Sigmoid colon (tissue), 4 donors: ENCODE measurements at regions not wholly inside any gene's neighbourhood (a gene's known extent, or its start where the extent isn't known, plus 50 kb on each side); places are given as distances from the start of the nearest gene placed in this dataset.

ENCODE experiments used
- EP300 ChIP-seq, 4 donors: sonication (generic); formaldehyde crosslinking; IDR thresholded peaks; one replicate each; pipeline ENCODE4 v1.6.1; 2017; ENCODE audit warnings: antibody characterized with exemption in 4 of 4
- POLR2A ChIP-seq, 2 donors: fragments of 450-650 bp; IDR thresholded peaks; one replicate each; pipeline ENCODE4 v1.6.1; 2016; ENCODE audit warnings: antibody characterized with exemption in 2 of 2, mild to moderate bottlenecking in 2 of 2, moderate library complexity in 2 of 2
- POLR2AphosphoS5 ChIP-seq, 4 donors: sonication (generic); formaldehyde crosslinking; IDR thresholded peaks; one replicate each; pipeline ENCODE4 v1.6.1; 2017; ENCODE audit warnings: antibody characterized with exemption in 4 of 4
- TF ChIP-seq, protein P1 (sequence below), 4 experiments: fragments of 450-650 bp in 3 of 4; fragments of 200-600 bp in 1 of 4; IDR thresholded peaks; one replicate each; pipeline ENCODE4 v1.5.1; 2016 to 2019; ENCODE audit warnings: antibody characterized with exemption in 4 of 4, mild to moderate bottlenecking in 3 of 4, moderate library complexity in 2 of 4

DNA sequence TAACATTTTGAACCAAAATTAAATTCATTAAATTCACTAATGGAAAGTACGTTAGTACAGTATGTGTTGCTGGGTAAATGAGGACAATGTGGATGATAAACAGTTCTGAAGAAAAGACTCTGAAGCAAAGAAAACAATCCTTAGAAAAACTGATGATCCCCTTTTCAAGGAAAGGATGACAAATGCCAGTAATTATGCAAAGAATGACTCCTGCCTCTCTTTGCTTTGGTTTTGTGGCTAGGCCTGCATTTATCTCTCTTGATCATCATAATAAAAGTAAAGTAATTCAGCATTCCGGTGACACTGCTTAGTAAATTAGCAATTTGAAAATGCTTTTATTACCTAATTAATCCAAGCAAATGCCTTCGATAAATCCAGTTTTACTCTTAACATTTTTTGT, 652.2 kb upstream of the DIPK2B start:
- TF ChIP-seq, protein P1, sequence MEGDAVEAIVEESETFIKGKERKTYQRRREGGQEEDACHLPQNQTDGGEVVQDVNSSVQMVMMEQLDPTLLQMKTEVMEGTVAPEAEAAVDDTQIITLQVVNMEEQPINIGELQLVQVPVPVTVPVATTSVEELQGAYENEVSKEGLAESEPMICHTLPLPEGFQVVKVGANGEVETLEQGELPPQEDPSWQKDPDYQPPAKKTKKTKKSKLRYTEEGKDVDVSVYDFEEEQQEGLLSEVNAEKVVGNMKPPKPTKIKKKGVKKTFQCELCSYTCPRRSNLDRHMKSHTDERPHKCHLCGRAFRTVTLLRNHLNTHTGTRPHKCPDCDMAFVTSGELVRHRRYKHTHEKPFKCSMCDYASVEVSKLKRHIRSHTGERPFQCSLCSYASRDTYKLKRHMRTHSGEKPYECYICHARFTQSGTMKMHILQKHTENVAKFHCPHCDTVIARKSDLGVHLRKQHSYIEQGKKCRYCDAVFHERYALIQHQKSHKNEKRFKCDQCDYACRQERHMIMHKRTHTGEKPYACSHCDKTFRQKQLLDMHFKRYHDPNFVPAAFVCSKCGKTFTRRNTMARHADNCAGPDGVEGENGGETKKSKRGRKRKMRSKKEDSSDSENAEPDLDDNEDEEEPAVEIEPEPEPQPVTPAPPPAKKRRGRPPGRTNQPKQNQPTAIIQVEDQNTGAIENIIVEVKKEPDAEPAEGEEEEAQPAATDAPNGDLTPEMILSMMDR (IDR thresholded peaks at IDR 0.05): no peak
- TF ChIP-seq POLR2AphosphoS5 (IDR thresholded peaks at IDR 0.05) (no peak), POLR2A (IDR thresholded peaks at IDR 0.05) (no peak), EP300 (IDR thresholded peaks at IDR 0.05) (no peak)
